GM19240 (cell line): ENCODE measurements at regions not wholly inside any gene's neighbourhood (a gene's known extent, or its start where the extent isn't known, plus 50 kb on each side); places are given as distances from the start of the nearest gene placed in this dataset.

Source experiments
- DNase-seq: peaks from one replicate; pipeline ENCODE4 v3.0.0; 2011; ENCODE audit warnings: low spot score; ENCODE audit not compliant: insufficient read length

GRCh38 chrX:46305431-46305830, 239.8 kb downstream of the ZNF674 start:
- DNase-seq, result no peak

DNA sequence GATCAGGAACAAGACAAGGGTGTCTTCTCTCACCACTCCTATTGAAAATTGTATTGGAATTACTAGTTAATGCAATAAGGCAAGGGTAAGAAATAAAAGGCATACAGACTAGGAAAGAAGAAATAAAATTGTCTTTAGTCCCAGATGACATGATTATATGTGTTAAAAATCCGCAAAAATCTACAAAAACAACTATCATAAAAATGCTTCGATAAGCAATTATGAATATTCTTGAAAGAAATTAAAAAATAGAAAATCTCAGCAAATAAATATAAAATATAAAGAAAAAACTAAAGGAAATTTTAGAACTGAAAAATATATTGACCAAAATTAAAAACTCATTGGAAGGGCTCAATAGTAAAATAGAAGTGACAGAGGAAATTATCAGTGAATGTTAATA, 243.3 kb downstream of the ZNF674 start:
- no peak for DNase-seq

- DNase-seq, result no peak
Measured at GRCh38 chrX:46298821-46299220, 246.4 kb downstream of the ZNF674 start.

- no peak for DNase-seq
Measured at GRCh38 chrX:46295963-46296362, 249.3 kb downstream of the ZNF674 start.

DNA sequence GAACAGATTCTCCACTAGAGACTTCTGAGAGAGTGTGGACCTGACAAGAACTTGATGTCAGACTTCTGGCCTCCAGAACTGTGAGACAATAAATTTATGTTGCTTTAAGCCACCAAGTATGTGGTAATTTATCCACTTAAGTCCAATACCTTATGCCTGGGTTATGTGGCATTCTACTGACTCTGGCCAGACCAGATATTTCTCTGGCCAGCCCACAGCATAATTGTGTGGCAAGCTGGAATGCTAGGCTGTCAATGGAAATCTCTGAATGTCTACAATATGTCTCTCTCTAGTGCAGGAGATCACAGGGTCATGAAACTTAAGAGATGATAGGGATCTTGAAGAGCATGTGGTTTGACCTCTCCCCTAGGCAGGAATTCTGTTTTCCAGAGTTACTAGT, 251.0 kb downstream of the ZNF674 start:
- no peak for DNase-seq

DNA sequence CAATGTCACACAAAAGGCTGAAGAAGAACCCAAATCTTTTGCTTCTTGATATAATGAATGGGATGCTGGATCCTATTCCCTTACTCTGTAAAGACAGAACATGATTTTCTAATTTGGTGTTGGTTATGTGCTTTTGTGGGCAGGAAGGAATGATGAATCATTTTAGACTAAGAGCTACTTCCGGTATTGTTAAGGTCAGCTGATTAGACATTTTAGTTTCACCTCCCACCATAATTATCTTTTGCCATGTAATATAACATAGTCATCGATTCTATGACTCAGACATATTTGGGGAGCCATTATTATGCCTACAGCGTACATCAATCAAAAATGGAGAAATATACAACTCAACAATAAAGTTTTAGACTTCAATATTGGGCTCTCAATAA, 265.3 kb downstream of the ZNF674 start:
- no peak for DNase-seq

GRCh38 chrX:46279214-46279924, 265.9 kb downstream of the ZNF674 start:
- no peak for DNase-seq

- DNase-seq, result no peak
Measured at GRCh38 chrX:46278572-46278971, 266.6 kb downstream of the ZNF674 start.

GRCh38 chrX:46268412-46268811, 276.8 kb downstream of the ZNF674 start:
- no peak for DNase-seq

- no peak for DNase-seq
Measured at GRCh38 chrX:46263494-46263893, 281.7 kb downstream of the ZNF674 start.

DNA sequence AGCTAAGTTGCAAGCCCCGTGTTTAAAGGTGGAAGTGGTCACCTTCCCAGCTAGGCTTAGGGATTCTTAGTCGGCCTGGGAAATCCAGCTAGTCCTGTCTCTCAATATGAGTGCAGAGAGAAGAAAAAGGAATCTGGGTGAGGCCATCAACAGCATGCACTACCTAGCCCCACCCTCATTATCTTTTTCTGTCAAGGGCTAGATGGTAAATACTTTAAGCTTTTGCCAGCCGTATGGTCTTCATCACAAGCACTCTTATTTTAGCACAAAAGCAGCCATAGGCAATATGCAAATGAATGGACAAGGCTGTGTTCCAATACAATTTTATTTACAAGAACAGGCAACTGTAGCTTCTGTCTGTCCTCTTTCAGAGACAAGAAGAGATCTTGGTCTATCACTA, 282.9 kb downstream of the ZNF674 start:
- DNase-seq, result no peak

DNA sequence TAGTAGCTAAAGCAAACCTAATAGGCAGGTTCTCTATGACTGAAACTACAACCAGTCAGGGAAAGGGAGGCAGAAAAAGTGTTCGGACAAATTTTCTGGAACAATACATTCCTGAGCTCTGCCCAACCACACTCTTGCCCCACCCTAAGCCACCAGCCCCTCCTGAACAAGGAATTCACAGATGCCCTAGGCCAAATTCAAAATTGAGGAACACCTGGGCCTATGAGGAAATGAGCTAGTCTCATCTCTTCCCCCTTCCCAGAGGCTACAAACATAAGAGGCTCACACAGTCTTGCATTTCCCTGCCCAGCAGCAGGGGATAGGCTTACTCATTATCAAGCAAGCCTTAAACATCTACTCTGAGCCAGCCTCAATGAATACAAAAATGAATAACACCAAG, 284.7 kb downstream of the ZNF674 start:
- no peak for DNase-seq

GRCh38 chrX:46258356-46258755, 286.9 kb downstream of the ZNF674 start:
- no peak for DNase-seq

DNA sequence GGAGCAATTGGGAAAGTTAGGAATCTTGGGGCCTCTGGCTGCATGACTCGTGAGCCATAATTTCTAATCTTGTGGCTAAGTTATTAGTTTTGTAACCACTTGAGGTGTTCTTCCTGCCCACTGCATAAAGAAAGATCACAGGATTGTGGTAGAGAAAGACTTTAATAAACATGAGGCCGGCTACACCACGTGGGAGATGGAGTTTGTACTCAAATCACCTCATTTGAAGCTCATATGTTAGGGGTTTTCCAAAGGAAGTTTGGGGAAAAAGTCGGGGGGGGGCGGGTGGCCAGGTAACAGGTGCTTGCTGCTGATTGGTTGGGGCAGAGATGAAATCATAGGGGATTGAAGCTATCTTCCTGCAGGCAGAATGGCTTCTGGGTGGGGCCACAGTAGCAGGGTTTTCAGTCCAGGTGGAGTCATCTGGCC, 287.8 kb downstream of the ZNF674 start:
- no peak for DNase-seq

- no peak for DNase-seq
Measured at GRCh38 chrX:46256875-46257274, 288.3 kb downstream of the ZNF674 start.

DNA sequence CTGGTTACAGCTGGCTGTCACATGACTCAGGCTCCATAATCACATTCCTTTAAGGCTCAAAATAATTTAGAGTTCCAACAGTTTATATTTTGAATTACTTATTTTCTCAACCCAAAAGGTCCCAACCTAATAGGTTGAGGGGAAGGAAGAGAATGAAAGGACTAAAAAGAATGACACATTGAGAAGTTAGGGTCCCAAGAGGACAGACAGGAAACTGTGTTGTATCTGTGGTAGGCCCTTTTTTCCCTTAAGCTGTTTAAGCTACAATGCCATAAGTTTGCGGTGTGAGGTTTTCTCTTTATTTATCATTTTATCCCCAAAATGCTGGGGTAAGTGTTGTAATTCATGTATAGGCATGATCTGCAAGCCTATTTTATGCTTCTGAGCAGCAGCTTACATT, 290.2 kb downstream of the ZNF674 start:
- no peak for DNase-seq

- DNase-seq, result no peak
Measured at GRCh38 chrX:46254641-46255040, 290.6 kb downstream of the ZNF674 start.

DNA sequence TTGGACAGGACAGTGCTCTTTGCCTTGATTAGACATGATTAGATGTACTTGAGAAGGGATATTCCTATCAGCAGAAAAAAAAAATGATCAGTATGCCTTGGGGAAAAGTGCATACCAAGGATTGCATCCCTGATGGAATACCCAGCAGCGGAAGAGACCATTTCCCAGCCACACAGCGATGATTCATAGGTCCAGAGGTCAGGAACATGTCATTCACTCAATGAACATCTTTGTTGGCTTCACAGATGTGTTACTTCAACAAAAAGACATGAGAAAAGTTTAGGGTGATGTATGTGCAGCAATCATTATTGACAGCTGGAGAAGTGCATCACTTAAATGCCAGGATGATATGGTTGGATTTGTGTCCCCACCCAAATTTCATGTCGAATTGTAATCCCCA, 293.5 kb downstream of the ZNF674 start:
- DNase-seq, result no peak

- no peak for DNase-seq
Measured at GRCh38 chrX:46250151-46250550, 295.1 kb downstream of the ZNF674 start.

- DNase-seq, result no peak
Measured at GRCh38 chrX:46247456-46247855, 297.8 kb downstream of the ZNF674 start.

GRCh38 chrX:46244451-46244850, 300.8 kb downstream of the ZNF674 start:
- no peak for DNase-seq

DNA sequence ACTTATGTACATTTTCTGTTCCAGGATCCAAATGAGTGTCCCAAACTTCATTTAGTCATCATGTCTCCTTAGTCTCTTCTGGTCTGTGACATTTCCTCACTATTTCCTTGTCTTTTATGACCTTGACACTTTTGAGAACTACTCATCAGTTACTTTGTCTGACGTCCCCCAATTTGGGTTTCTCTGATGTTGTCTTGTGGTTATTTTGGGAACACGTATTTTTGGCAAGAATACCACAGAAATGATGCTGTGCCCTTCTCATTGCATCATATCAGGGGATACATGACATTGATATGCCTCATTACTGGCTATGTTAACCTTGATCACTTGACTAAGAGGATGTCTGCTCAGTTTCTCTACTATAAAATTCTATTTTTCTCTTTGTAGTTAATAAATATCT, 308.8 kb downstream of the ZNF674 start:
- DNase-seq, result no peak

GRCh38 chrX:46235778-46236177, 309.4 kb downstream of the ZNF674 start:
- no peak for DNase-seq

DNA sequence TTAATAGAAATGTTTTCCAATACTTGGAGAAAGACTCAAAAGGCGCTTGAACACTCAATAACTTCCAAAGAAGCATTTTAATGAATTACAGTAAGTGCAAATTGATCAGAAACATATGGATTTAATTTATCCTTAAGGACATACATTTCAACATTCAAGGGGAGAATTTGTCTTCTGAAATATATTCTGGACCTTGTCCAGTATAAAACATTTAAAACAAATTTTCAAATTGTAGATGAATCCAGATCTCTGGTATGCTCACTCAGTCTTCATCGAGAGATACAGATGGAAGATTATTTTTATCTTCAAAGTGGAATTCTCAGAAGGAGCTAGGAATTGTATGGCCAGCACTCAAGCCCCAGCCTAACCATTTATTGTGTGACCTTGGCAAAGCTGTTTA, 310.4 kb downstream of the ZNF674 start:
- DNase-seq, result no peak
